ENCODE measurements at regions not wholly inside any gene's neighbourhood (a gene's known extent, or its start where the extent isn't known, plus 50 kb on each side); places are given as distances from the start of the nearest gene placed in this dataset.

GRCh38 chr13:83592095-83592494 lies 290.2 kb downstream of the SLITRK1 start:
- H3K36me3 ChIP-seq (ENCODE audit: control insufficient read depth in 2 of 2, insufficient read depth in 2 of 2, low read length in 1 of 2): no peaks in the 10 kb centered on the region
- no peaks in the 10 kb centered on the region for H3K9me3 ChIP-seq (ENCODE audit: control insufficient read depth in 2 of 2, insufficient read depth in 1 of 2, low read length in 1 of 2)
- no peak overlapping the region for H3K27ac ChIP-seq (ENCODE audit: low read depth in 1 of 2, low read length in 1 of 2)
- no peak for DNase-seq (ENCODE audit: low read depth in 6 of 9, low spot score in 9 of 9)
- no peaks in the 10 kb centered on the region for H3K27me3 ChIP-seq (ENCODE audit: control insufficient read depth in 2 of 2, insufficient read depth in 1 of 2, low read length in 1 of 2)
- H3K4me1 ChIP-seq (ENCODE audit: control insufficient read depth in 2 of 2, insufficient read depth in 2 of 2, low read length in 2 of 2): no peaks in the 10 kb centered on the region
- H3K4me3 ChIP-seq (ENCODE audit: low read length in 2 of 2): no peak overlapping the region

- Histone ChIP-seq H3K9me3 (ENCODE audit: control insufficient read depth in 2 of 2, insufficient read depth in 1 of 2, low read length in 1 of 2) (no peaks in the 10 kb centered on the region), H3K36me3 (ENCODE audit: control insufficient read depth in 2 of 2, insufficient read depth in 2 of 2, low read length in 1 of 2) (no peaks in the 10 kb centered on the region), H3K27ac (ENCODE audit: low read depth in 1 of 2, low read length in 1 of 2) (no peak overlapping the region), H3K27me3 (ENCODE audit: control insufficient read depth in 2 of 2, insufficient read depth in 1 of 2, low read length in 1 of 2) (no peaks in the 10 kb centered on the region), H3K4me1 (ENCODE audit: control insufficient read depth in 2 of 2, insufficient read depth in 2 of 2, low read length in 2 of 2) (no peaks in the 10 kb centered on the region), H3K4me3 (ENCODE audit: low read length in 2 of 2) (no peak overlapping the region)
- no peak for DNase-seq (ENCODE audit: low read depth in 6 of 9, low spot score in 9 of 9)
- WGBS: 95% methylated on average over 1 of the region's 1 CpG
Observed at GRCh38 chr13:83589814-83590213, 292.5 kb downstream of the SLITRK1 start.

DNA sequence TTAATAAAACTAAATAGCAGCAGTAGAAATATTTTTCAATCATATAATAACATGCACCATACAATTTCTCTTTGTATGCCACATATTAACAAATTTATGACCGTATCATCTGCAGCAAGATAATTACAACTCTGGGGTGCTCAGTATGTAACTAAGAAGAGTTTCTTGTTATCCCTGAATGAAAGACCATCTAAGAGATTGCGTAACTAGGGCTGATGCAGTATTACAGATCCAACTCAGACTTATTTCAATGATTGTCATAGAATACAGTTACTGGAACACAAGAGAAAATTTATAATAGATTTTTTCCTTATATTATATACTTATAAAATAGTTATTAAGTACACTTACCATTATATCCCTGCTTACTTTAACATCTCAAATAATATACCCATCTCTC lies 305.1 kb downstream of the SLITRK1 start:
- Histone ChIP-seq H3K4me3 (ENCODE audit: low read length in 2 of 2) (no peak overlapping the region), H3K9me3 (ENCODE audit: control insufficient read depth in 2 of 2, insufficient read depth in 1 of 2, low read length in 1 of 2) (no peaks in the 10 kb centered on the region), H3K27ac (ENCODE audit: low read depth in 1 of 2, low read length in 1 of 2) (no peak overlapping the region), H3K4me1 (ENCODE audit: control insufficient read depth in 2 of 2, insufficient read depth in 2 of 2, low read length in 2 of 2) (no peaks in the 10 kb centered on the region), H3K27me3 (ENCODE audit: control insufficient read depth in 2 of 2, insufficient read depth in 1 of 2, low read length in 1 of 2) (no peaks in the 10 kb centered on the region), H3K36me3 (ENCODE audit: control insufficient read depth in 2 of 2, insufficient read depth in 2 of 2, low read length in 1 of 2) (no peaks in the 10 kb centered on the region)
- DNase-seq (ENCODE audit: low read depth in 6 of 9, low spot score in 9 of 9): no peak
- WGBS: 95% methylated on average over 2 of the region's 2 CpGs

DNA sequence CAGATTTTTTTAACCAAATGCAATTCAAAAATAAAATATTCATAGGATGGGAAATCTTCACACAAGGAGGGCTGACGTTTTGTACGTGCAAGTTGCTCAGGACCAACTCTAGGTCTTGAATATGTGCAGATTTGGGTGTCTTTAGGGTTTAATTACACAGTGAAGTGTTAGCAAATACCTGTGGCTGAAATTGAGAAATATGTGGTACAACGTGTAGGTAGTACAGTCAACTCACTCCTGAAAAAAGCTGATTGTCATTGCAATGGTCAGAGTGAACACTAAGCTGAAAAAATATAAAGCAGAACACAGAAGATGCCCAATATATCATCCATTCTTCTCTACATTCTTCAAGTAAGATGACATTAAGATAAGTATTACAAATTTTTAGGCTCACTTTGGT lies 314.3 kb downstream of the SLITRK1 start:
- WGBS: 93% methylated on average over 3 of the region's 3 CpGs
- H3K4me1 ChIP-seq (ENCODE audit: control insufficient read depth in 2 of 2, insufficient read depth in 2 of 2, low read length in 2 of 2): no peaks in the 10 kb centered on the region
- no peaks in the 10 kb centered on the region for H3K9me3 ChIP-seq (ENCODE audit: control insufficient read depth in 2 of 2, insufficient read depth in 1 of 2, low read length in 1 of 2)
- no peak for DNase-seq (ENCODE audit: low read depth in 6 of 9, low spot score in 9 of 9)
- no peaks in the 10 kb centered on the region for H3K27me3 ChIP-seq (ENCODE audit: control insufficient read depth in 2 of 2, insufficient read depth in 1 of 2, low read length in 1 of 2)
- H3K4me3 ChIP-seq (ENCODE audit: low read length in 2 of 2): no peak overlapping the region
- no peak overlapping the region for H3K27ac ChIP-seq (ENCODE audit: low read depth in 1 of 2, low read length in 1 of 2)
- H3K36me3 ChIP-seq (ENCODE audit: control insufficient read depth in 2 of 2, insufficient read depth in 2 of 2, low read length in 1 of 2): no peaks in the 10 kb centered on the region

DNA sequence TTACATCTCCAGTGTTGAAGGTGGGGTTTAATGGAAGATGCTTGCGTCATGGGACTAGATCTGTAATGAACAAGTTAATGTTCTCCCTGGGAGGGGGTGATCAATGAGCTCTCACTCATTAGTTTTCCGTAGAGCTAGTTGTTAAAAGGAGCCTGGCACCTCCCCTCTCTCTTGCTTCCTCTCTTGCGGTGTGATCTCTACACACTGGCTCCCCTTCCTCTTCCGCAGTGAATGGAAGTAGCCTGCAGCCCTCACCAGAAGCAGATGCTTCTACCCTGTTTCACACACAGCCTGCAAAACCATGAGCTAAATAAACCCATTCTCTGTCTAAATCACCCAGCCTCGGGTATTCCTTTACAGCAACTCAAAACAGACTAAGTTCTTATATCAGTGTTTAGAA lies 318.8 kb downstream of the SLITRK1 start:
- no peak for DNase-seq (ENCODE audit: low read depth in 6 of 9, low spot score in 9 of 9)
- Histone ChIP-seq H3K4me3 (ENCODE audit: low read length in 2 of 2) (no peak overlapping the region), H3K36me3 (ENCODE audit: control insufficient read depth in 2 of 2, insufficient read depth in 2 of 2, low read length in 1 of 2) (no peaks in the 10 kb centered on the region), H3K27me3 (ENCODE audit: control insufficient read depth in 2 of 2, insufficient read depth in 1 of 2, low read length in 1 of 2) (no peaks in the 10 kb centered on the region), H3K9me3 (ENCODE audit: control insufficient read depth in 2 of 2, insufficient read depth in 1 of 2, low read length in 1 of 2) (no peaks in the 10 kb centered on the region), H3K27ac (ENCODE audit: low read depth in 1 of 2, low read length in 1 of 2) (no peak overlapping the region), H3K4me1 (ENCODE audit: control insufficient read depth in 2 of 2, insufficient read depth in 2 of 2, low read length in 2 of 2) (no peaks in the 10 kb centered on the region)
- WGBS: 93% methylated on average over 5 of the region's 5 CpGs

DNA sequence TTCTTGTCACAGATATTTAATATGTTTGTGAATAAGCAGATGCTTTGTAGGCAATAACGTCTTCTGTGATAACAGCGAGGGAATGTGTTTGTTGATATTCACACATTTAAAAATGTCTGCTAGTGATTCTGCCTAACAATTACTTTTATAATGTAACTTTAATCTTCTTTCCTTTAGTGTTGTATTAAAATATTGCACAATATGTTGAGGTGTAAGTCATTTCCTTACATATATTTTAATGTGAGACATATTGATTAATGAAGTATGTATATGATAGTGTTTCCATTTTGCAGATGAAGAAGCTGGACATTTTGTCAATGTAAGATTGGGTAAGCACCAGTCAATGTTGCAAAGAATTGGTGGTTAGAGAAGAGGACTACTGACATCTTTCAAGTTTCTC lies 324.4 kb downstream of the SLITRK1 start:
- Histone ChIP-seq H3K4me1 (ENCODE audit: control insufficient read depth in 2 of 2, insufficient read depth in 2 of 2, low read length in 2 of 2) (no peaks in the 10 kb centered on the region), H3K27me3 (ENCODE audit: control insufficient read depth in 2 of 2, insufficient read depth in 1 of 2, low read length in 1 of 2) (no peaks in the 10 kb centered on the region), H3K4me3 (ENCODE audit: low read length in 2 of 2) (no peak overlapping the region), H3K27ac (ENCODE audit: low read depth in 1 of 2, low read length in 1 of 2) (no peak overlapping the region), H3K9me3 (ENCODE audit: control insufficient read depth in 2 of 2, insufficient read depth in 1 of 2, low read length in 1 of 2) (no peaks in the 10 kb centered on the region), H3K36me3 (ENCODE audit: control insufficient read depth in 2 of 2, insufficient read depth in 2 of 2, low read length in 1 of 2) (no peaks in the 10 kb centered on the region)
- WGBS: 98% methylated on average over 2 of the region's 2 CpGs
- no peak for DNase-seq (ENCODE audit: low read depth in 6 of 9, low spot score in 9 of 9)

GRCh38 chr13:83549671-83550070 lies 332.6 kb downstream of the SLITRK1 start:
- no peak overlapping the region for H3K27ac ChIP-seq (ENCODE audit: low read depth in 1 of 2, low read length in 1 of 2)
- no peaks in the 10 kb centered on the region for H3K4me1 ChIP-seq (ENCODE audit: control insufficient read depth in 2 of 2, insufficient read depth in 2 of 2, low read length in 2 of 2)
- no peaks in the 10 kb centered on the region for H3K36me3 ChIP-seq (ENCODE audit: control insufficient read depth in 2 of 2, insufficient read depth in 2 of 2, low read length in 1 of 2)
- no peak for DNase-seq (ENCODE audit: low read depth in 6 of 9, low spot score in 9 of 9)
- H3K4me3 ChIP-seq (ENCODE audit: low read length in 2 of 2): no peak overlapping the region
- no peaks in the 10 kb centered on the region for H3K9me3 ChIP-seq (ENCODE audit: control insufficient read depth in 2 of 2, insufficient read depth in 1 of 2, low read length in 1 of 2)
- H3K27me3 ChIP-seq (ENCODE audit: control insufficient read depth in 2 of 2, insufficient read depth in 1 of 2, low read length in 1 of 2): no peaks in the 10 kb centered on the region
- WGBS: 95% methylated on average over 1 of the region's 1 CpG

- Histone ChIP-seq H3K9me3 (ENCODE audit: control insufficient read depth in 2 of 2, insufficient read depth in 1 of 2, low read length in 1 of 2) (no peaks in the 10 kb centered on the region), H3K27me3 (ENCODE audit: control insufficient read depth in 2 of 2, insufficient read depth in 1 of 2, low read length in 1 of 2) (no peaks in the 10 kb centered on the region), H3K36me3 (ENCODE audit: control insufficient read depth in 2 of 2, insufficient read depth in 2 of 2, low read length in 1 of 2) (no peaks in the 10 kb centered on the region), H3K27ac (ENCODE audit: low read depth in 1 of 2, low read length in 1 of 2) (no peak overlapping the region), H3K4me3 (ENCODE audit: low read length in 2 of 2) (no peak overlapping the region), H3K4me1 (ENCODE audit: control insufficient read depth in 2 of 2, insufficient read depth in 2 of 2, low read length in 2 of 2) (no peaks in the 10 kb centered on the region)
- no peak for DNase-seq (ENCODE audit: low read depth in 6 of 9, low spot score in 9 of 9)
- WGBS: 84% methylated on average over 1 of the region's 1 CpG
Observed at GRCh38 chr13:83547043-83547442, 335.2 kb downstream of the SLITRK1 start.

DNA sequence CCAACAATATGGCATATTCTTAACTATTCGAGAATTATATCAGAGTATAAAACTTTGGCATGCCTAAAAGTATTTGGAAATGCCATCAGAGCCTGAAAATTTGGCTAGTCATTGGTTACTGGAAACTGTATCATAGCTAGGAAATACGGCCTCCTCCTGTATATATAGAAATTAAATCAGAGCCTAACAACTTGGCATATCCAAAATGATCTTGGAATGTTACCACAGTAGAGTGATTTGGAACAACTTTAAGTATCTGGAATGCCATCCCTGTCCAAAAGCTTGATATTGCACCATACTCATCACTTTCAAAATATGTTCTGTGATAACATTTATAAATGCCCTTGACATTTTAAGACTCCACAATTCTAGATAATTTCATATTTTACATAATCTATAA lies 335.8 kb downstream of the SLITRK1 start:
- DNase-seq (ENCODE audit: low read depth in 6 of 9, low spot score in 9 of 9): no peak
- Histone ChIP-seq H3K4me3 (ENCODE audit: low read length in 2 of 2) (no peak overlapping the region), H3K36me3 (ENCODE audit: control insufficient read depth in 2 of 2, insufficient read depth in 2 of 2, low read length in 1 of 2) (no peaks in the 10 kb centered on the region), H3K9me3 (ENCODE audit: control insufficient read depth in 2 of 2, insufficient read depth in 1 of 2, low read length in 1 of 2) (peaks cover 0 to 3% of the 10 kb centered on the region in 2 donors), H3K27ac (ENCODE audit: low read depth in 1 of 2, low read length in 1 of 2) (no peak overlapping the region), H3K27me3 (ENCODE audit: control insufficient read depth in 2 of 2, insufficient read depth in 1 of 2, low read length in 1 of 2) (no peaks in the 10 kb centered on the region), H3K4me1 (ENCODE audit: control insufficient read depth in 2 of 2, insufficient read depth in 2 of 2, low read length in 2 of 2) (no peaks in the 10 kb centered on the region)
- WGBS: 89% methylated on average over 2 of the region's 2 CpGs

GRCh38 chr13:83538636-83539035 lies 343.6 kb downstream of the SLITRK1 start:
- peaks cover 0 to 20% of the 10 kb centered on the region in 2 donors for H3K9me3 ChIP-seq (ENCODE audit: control insufficient read depth in 2 of 2, insufficient read depth in 1 of 2, low read length in 1 of 2)
- H3K27ac ChIP-seq (ENCODE audit: low read depth in 1 of 2, low read length in 1 of 2): no peak overlapping the region
- DNase-seq (ENCODE audit: low read depth in 6 of 9, low spot score in 9 of 9): no peak
- H3K27me3 ChIP-seq (ENCODE audit: control insufficient read depth in 2 of 2, insufficient read depth in 1 of 2, low read length in 1 of 2): no peaks in the 10 kb centered on the region
- H3K36me3 ChIP-seq (ENCODE audit: control insufficient read depth in 2 of 2, insufficient read depth in 2 of 2, low read length in 1 of 2): no peaks in the 10 kb centered on the region
- no peak overlapping the region for H3K4me3 ChIP-seq (ENCODE audit: low read length in 2 of 2)
- WGBS: 90% methylated on average over 2 of the region's 2 CpGs
- no peaks in the 10 kb centered on the region for H3K4me1 ChIP-seq (ENCODE audit: control insufficient read depth in 2 of 2, insufficient read depth in 2 of 2, low read length in 2 of 2)

Data from thymus (tissue), 11 donors.